ENCODE measurements at regions not wholly inside any gene's neighbourhood (a gene's known extent, or its start where the extent isn't known, plus 50 kb on each side); places are given as distances from the start of the nearest gene placed in this dataset.
"Not testable (repeated sequence)": the region's sequence is repeated elsewhere in the genome, so short reads cannot be mapped to it uniquely, and the experiment has no call there.

DNA sequence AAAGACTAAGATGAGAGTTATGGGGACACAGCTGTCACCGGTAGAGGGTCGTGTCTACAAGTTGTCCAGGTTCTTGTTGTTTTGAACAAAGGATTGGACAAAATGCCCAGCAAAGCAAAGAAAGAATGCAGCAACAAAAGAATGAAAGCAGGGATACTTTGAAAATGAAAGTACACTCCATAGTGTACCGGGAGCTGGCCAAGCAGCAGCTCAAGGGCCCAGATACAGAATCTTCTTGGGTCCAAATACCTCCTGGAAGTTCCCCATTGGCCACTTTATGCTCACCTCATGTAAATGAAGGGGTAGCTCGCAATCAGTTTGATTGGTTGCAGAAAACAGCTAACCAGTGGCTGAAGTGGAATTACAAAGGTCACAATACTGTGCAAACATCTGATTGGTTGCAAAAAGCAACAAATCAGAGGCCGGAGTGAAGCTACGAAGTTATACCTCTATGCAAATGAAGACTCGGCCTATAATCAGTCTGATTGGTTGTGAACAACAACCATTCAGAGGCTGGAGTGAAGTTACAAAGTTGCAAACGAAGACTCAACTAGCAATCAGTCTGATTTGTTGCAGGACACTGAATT is 474.9 kb upstream of the TMEFF2 start:
- no peak for DNase-seq

DNA sequence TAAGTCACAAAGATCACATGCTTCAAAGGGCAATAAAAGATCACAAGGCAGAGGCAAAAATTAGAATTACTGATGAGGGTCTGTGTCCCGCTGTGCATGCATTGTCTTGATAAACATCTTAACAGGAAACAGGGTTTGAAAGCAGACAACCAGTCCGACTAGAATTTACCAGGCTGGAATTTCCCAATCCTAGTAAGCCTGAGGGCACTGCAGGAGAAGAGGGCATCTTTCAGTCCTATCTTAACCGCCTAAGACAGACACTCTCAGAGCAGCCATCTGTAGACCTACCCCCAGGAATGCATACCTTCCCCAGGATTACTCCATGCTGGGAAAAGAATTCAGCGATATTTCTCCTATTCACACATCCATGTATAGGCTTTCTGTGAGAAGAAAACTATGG is 465.8 kb upstream of the TMEFF2 start:
- not testable (repeated sequence) for DNase-seq

DNA sequence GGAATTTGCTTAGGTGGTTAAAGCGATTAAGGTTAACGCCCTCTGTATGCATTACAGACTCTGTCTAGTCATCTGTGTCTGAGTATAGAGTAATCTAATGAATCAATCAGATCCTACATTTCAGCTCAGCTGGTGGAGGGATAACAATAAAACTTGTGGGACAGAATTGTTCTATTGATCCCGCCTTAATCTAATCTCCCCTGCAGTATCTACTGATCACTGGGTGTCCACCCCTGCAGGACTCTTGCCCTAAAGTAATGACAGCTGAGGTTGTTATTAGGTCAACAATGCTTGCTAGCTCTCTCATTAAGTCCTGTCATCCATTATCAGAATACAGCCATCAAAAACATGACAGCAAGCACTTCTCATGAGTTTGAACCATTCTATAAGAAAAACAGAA is 462.6 kb upstream of the TMEFF2 start:
- DNase-seq, result no peak

DNA sequence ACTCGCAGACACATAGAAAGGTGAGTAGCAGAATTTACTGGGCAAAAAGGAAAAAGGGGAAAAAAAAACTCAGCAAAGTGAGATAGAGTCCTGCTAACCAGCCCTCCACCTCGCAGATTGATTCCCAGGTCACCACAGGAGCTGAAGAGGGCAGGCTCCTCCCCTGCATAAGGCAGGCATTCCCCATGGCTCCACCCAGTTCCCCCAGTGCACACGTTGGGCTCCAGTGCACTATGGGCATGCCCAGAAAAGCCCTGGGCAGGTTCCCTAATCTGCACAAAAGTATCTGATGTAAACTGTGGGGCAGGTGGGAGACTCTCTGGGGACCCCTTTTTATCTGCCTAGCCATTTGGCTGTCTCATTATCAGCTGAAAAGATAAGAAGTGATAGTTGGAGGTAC is 461.2 kb upstream of the TMEFF2 start:
- DNase-seq, result no peak

DNA sequence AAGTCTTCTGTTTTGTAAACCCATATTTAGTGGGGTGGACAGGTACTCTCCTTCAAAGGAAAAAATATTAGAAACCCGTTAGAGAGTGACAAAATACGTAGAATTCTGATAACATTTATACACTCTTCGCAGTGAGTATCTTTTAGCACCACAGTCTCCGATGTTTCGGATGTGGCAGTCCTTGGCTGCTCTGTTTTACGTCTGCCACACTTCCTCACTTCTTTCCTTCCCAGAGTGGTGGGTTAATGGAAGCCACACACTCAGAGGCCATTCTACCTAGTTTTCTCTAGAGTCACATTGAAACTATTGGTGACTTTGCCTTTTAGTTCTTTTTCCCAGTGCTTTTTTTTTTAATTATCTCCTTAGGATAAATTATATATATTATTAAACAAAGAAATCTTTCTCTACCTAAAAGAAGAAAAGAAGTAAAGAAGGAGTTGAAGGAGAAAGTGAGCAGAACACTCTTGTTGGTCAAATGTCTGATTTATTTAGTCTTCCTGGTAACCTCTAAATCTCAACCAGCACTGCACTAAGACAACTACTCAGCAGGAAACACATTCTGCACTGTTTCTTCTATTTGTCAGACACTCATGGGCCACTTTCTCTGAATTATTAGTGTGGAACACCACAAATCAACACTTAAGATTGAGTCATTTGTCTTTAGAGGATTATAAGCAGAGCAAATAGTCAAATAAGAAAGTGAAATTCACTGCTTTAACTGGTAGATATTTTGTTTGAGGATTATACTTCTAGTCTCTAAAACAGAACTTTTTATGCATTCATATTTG is 451.3 kb upstream of the TMEFF2 start:
- no peak for DNase-seq

DNA sequence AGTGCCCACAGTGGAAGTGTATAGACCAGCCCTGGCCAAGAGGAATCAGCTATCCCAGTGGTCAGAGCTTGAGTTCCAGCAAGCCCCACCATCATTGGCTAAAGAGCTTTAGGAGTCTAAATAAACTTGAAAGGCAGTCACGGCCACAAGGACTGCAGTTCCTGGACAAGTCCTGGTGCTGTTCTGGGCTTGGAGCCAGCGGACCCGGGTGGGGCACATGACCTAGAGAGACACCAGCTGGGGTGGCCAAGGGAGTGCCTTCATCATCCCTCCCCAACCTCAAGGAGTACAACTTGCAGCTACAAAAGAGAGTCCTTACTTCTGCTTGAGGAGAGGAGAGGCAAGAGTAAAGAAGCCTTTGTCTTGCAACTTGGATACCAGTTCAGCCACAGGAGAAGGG is 439.8 kb upstream of the TMEFF2 start:
- no peak for DNase-seq

DNA sequence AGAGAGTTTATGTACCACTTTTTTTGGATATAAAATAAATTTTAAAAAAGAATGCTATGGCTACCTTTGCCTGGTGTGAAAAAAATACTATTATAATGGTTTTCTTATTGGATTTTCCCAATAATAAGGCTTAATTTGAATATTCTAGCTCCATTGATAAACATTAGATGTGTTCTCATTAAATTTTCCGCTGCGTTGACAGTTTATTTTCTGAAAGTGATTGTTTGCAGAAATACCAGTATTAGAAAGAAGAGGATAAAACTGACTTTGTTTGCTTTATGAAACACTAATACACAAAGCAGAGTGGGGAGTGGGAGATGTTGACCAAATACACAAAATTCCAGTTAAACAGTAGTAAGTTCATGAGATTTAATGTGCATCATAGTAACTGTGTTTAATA is 433.3 kb upstream of the TMEFF2 start:
- DNase-seq, result no peak

DNA sequence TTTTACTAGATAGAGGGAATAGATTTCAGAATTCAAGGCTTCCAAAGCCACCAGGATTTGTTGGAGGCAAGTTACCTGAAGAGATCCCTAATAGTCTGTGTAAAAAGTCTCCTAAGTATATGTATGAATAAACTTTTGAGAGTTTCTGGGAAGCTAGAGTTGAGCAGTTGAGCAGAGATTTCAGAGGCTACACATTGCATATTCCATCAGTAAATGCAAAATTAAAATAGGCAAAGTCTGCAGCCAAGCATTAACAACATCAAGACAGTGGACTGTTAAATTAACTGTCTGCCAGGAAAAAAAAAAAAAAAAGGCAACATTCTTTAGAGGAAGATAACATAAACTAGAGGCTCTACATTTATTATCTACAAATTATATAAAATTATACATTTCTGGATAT is 420.4 kb upstream of the TMEFF2 start:
- no peak for DNase-seq

DNA sequence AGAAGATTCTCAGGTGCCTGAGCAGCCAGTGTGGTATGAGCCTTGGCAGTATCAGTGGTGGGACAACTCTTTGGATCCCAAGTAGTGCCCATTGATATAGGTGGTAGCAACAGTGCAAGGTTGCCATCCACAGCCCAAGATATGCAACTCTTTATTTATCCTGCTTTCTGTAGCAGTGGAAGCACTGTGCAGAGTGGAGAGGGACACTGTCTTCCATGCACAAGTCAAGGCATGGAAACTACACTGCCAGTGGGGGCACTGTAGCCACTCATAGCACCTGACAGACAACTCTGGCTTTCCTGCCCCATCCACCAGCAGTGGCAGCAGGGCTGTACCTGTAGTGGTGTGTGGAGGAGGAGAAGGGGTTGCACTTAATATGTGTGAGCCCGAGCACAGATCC is 409.6 kb upstream of the TMEFF2 start:
- DNase-seq, result no peak

DNA sequence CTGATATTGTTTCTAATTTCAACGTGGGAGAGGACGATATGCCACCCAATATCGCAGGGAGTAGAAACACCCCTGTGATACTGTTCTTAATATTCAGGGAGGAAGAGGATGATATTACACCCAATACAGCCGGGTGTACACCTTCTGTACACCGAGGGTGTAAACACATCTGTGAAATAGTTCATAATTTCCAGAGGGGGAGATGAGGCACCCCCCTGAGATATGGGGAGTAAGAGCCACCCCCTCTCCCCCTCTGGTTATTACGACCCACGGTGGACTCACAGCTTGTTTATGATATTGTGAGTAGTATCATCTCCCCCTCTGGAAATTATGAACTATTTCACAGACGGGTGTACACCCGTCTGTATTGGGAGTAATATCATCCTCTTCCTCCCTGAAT is 403.9 kb upstream of the TMEFF2 start:
- DNase-seq, result not testable (repeated sequence)

DNA sequence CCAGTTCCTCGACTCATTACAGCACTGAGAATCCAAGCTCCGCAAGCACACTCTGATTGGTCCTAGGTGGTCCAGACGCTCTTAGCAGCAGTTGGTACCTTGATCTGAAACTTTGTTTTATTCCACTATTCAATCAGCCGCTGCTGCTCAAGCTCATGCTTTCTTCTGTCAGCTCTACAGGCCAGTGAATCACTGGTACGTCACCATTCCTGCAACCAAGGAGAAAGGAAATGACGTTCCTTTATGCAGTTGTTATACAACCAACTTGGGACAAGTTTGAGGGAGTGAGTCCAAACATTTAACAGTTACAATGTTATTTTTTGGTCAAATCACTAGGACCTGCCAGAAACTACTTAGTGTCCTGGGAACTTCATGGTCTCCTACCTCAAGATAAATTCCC is 398.8 kb upstream of the TMEFF2 start:
- no peak for DNase-seq

DNA sequence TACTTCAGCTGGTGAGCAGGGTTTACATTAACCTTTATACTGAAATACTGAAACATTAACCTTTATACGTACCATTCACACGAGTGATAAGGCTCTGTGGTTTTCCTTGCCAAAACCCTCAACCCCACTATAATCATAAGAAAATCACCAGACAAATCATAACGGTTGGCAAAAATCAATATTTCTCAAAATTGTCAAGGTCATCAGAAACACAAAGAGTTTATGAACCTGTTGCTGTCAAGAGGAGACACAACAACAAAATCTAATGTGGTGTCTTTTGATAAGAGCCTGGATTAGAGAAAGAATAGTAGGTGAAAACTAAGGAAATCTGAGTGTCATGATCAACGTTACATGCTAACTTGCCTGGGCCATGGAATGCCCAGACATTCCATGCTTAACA is 396.9 kb upstream of the TMEFF2 start:
- DNase-seq, result no peak

DNA sequence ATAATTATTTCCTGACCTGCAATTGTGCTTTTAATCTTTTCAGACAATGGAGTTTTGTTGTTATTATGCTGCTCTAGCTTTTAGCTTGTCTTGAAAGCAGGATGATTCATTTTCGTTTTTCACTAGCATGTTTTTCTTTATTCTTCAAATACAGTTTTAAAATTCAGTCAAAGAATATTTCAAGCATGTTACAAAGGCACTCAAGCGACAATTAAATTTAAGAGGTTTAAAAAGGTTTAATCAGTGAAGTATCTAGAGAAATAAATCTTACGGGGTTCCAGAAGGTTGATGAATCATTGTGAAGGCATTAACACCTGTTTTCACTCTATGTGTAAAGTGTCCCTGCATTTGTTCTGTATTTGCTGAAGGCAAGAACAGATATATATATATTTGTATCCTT is 390.7 kb upstream of the TMEFF2 start:
- DNase-seq, result no peak

DNA sequence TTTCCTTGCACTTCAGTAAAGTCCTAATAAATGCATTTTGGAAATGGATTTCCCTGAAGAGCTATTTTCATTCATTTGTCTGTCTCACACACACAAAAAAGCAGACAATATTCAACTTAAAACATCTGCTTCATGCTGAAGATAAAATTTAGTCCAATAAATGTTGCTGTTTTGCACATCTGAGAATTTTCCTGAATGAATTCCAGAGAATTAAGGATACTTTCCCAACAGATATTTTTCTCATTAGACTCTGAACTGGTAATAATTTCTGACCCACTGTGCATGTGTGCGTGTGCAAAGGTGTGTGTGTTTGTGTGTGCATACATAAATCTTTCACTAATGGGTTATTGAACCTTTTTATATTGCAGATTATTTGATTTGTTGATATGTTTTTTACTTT is 390.2 kb upstream of the TMEFF2 start:
- no peak for DNase-seq

DNA sequence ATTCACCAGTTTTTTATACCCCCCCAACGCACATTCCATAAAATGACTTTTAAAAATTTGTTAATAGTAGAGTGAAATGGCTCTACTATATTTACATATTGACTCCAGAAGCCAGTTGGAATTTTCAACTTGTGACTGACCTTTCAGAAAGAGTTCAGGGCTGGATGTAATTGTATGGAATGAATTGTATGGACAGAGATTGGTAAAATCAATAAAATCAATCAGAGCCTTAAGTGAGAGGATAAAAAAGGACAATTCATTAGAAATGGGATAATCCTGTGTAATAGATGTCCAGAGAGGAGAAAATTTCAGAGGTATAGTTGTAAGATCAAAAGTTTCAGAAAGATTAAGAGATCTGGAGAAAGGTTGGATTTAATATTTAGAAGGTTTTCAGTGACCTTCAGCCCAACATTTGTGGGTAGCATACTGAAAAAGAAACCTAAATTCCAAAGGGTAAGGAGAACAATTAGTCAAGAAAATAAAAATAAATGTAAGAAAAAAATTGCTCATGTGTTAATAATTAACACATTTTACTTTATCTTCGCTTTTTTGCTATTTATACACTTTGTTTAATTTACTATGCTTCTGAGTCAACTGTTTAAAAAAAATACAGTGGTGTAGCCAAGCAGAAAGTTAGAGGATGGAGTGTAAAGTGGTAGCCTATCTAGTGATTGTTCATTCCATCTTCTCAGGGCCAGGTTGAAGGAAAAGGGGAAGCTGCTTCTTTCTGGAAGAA is 385.4 kb upstream of the TMEFF2 start:
- DNase-seq, result no peak

DNA sequence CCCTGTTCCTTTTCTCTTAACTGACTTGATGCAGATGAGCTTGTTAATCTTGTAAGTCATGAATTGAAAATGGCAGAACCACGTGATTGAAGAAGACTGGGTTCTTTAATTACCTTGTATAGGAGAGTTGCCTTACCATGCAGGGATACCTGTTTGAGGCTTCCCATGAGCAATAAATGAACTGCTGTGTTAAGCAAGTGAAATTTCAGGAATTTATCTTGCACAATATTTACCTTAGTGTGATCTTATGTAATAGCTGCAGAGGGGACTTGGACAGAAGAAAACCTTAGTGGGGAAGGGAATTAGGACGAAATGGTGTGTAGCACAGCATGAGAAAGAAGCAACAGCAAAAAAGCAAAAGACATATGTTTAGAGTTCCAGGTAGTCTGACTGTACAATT is 384.0 kb upstream of the TMEFF2 start:
- no peak for DNase-seq

DNA sequence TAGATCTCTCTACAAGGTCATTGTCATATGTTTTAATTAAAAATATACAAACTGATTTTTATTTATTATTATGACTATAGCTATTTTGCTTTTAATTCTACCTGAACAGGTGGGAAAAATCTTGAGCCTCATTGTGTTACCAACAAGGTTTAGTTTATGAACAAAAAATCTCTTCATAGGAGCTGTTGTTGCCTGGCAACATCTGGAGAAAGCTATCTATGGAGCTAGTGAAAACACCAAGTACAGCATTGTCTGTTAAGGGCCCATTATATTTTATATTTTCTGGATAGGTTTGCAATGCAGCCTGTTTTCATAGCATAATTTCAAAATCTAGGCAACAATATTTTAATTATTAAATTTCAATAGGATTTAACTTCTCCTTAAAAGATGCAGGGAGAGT is 383.0 kb upstream of the TMEFF2 start:
- no peak for DNase-seq

DNA sequence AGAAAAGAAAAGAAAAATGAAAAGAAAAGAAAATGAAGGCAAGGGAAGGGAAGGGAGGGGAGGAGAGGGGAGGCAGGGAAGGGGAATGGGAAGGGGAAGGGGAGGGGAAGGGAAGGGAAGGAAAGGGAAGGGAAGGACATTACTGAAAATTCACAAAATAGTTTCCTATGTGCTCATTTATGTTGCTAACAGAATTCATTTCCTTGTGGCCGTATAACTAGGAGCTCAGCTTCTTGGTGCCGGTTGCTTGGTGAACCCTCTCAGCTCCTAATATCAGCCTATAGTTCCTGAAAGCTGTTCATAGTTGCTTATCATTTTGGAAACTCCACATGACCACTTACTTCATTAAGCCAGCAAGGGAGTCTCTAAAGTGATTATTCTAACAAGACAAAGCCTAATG is 379.8 kb upstream of the TMEFF2 start:
- DNase-seq, result no peak

DNA sequence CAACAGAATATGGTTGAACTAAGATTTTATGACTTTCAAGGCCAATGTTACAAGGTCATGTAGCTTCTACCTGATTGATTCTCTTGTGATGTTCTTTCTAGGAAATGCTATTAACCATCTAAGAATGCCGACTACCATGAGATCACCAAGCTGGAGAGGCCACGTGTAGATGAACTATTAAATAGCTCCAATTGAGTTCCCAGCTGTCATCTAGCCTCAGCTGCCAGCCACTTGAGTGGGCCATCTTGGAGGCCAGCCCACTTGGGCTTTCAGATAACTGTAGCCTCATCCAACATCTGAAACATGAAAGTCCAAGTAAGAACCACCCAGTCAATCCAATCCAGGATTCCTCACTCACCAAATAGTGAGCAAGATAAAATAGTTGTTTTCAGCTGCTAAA is 376.9 kb upstream of the TMEFF2 start:
- no peak for DNase-seq

DNA sequence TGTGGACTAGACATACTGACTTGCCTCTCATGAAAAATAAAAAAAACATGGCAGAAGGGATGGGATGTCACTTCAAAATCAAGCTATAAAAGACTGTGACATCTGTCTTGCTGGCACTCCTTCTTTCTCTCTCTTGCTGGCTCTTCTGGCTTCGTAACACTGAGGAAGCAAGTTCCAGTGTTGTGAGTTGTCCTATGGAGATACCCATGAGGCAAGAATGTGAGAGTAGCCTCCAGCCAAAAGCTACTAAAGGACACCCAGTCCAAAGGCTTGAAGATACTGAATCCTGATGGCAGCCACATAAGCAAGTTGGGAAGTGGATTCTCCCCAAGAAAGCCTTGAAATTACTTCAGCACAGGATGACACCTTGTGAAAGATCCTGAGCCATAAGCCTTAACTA is 376.1 kb upstream of the TMEFF2 start:
- no peak for DNase-seq

DNA sequence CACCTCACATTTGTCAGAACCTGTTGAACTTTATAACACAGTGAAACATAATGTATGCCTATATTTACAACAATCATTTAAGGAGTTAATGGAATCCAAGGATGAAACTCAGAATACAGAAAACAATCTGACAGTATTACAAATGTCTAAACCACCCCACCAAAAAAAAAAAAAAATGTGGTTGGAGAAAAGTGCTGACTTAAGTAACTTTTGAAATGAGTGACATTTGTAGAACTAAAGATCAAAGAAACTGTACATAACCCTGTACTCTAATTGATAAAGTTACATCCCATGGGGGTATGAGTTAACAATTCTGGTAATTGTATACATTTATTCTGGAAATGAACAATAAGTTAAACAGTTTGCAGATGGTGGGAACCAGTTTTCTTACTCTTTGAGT is 372.1 kb upstream of the TMEFF2 start:
- DNase-seq, result no peak

DNA sequence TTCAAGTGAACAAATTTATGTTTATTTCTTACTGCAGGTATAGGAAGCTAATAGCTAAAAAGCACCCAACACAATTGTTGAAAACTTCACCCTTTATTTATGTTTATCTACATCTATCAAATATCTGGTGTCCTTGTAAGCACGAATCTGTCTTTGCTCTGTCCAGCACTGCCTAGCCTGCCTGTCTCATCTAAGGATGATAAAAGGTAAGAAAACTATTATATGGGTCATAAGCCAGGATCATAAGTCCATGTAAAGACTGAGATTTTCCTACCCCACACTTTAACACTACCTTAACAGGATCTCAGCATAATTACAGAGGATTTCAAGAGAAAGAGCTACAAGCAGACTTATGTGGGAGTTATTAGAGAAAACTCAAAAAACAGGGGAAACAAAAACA is 365.6 kb upstream of the TMEFF2 start:
- no peak for DNase-seq

DNA sequence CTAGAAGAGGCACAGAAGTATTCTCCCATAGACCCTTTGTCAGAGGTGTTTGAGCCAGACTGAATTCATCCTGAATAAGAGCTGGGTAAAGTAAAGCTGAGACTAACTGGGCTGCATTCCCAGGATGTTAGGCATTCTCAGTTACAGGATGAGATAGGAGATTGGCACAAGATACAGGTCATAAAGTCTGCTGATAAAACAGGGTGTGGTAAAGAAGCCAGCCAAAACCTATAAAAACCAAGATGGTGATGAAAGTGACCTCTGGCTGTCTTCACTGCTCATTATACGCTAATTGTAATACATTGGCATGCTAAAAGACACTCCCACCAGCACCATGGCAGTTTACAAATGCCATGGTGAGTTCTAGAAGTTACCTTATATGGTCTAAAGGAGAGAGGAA is 364.9 kb upstream of the TMEFF2 start:
- no peak for DNase-seq

DNA sequence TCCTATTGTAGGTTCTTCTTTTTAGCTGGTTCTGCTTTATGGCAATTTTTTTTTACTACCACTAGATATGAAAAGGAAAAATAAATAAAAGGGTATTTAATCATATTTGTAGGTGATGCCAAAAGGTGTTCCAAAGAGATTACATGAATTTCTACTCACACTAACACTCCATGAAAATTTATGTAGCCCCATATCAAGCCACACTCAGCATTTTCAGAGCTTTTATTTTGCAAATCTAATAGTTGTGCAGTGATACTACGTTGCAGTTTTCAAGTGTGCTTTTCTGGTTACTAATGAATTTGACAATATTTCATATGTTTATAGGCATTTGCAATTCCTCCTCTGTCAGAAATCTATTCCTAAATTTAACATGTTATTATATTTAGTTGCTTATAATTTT is 363.9 kb upstream of the TMEFF2 start:
- DNase-seq, result no peak

All from activated CD4-positive, alpha-beta T cell treated with anti-CD3 and anti-CD28 coated beads, Interleukin-2, Interleukin-6, amounts not matched to agents 100 ng/mL and 50 ng/mL, durations not matched to agents 16 hours and 8 hours (primary cell).